Panc1 (cell line): ENCODE measurements at regions not wholly inside any gene's neighbourhood (a gene's known extent, or its start where the extent isn't known, plus 50 kb on each side); places are given as distances from the start of the nearest gene placed in this dataset.

Experiments
- CTCF ChIP-seq: fragments of 450-650 bp; IDR thresholded peaks from 2 replicates; pipeline ENCODE4 v1.5.1; 2017; ENCODE audit warnings: mild to moderate bottlenecking
- POLR2AphosphoS5 ChIP-seq: IDR thresholded peaks from 2 replicates; pipeline ENCODE4 v1.6.1; 2012; ENCODE audit warnings: mild to moderate bottlenecking, low read depth, low read length, moderate library complexity
- SIN3A ChIP-seq: IDR thresholded peaks from 2 replicates; pipeline ENCODE4 v1.6.1; 2012; ENCODE audit warnings: low read depth, mild to moderate bottlenecking, low read length, moderate library complexity, borderline replicate concordance; ENCODE audit not compliant: insufficient read depth

- no peak for TF ChIP-seq CTCF
- no peak for TF ChIP-seq POLR2AphosphoS5
- TF ChIP-seq SIN3A = no peak
Measured at GRCh38 chr22:44369916-44370801, 57.4 kb upstream of the SHISAL1 start.
